Glutamatergic neuron (in vitro differentiated cells): ENCODE measurements at regions not wholly inside any gene's neighbourhood (a gene's known extent, or its start where the extent isn't known, plus 50 kb on each side); places are given as distances from the start of the nearest gene placed in this dataset.

Source experiments
- DNase-seq: peaks from one replicate; pipeline ENCODE4 v3.0.0; 2022
- H3K27ac Mint-ChIP-seq: one replicate; pipeline ENCODE4 v1.8.0; 2020; ENCODE audit warnings: mild to moderate bottlenecking, mixed read lengths, inconsistent platforms; ENCODE audit not compliant: unreplicated experiment
- H3K27me3 Mint-ChIP-seq: one replicate; pipeline ENCODE4 v1.8.0; 2020; ENCODE audit warnings: mild to moderate bottlenecking, moderate library complexity, mixed read lengths, inconsistent platforms; ENCODE audit not compliant: unreplicated experiment
- H3K36me3 Mint-ChIP-seq: one replicate; pipeline ENCODE4 v1.8.0; 2020; ENCODE audit warnings: mild to moderate bottlenecking, mixed read lengths, inconsistent platforms; ENCODE audit not compliant: unreplicated experiment
- H3K4me1 Mint-ChIP-seq: one replicate; pipeline ENCODE4 v1.8.0; 2020; ENCODE audit warnings: mild to moderate bottlenecking, low read depth, mixed read lengths, inconsistent platforms; ENCODE audit not compliant: unreplicated experiment
- H3K4me3 Mint-ChIP-seq: one replicate; pipeline ENCODE4 v1.8.0; 2020; ENCODE audit warnings: mild to moderate bottlenecking, mixed read lengths, inconsistent platforms; ENCODE audit not compliant: unreplicated experiment
- H3K9me3 Mint-ChIP-seq: one replicate; pipeline ENCODE4 v1.8.0; 2020; ENCODE audit warnings: mild to moderate bottlenecking, moderate library complexity, mixed read lengths, inconsistent platforms; ENCODE audit not compliant: unreplicated experiment
- CTCF ChIP-seq: fragments of 200-600 bp; sonication (generic); IDR thresholded peaks from one replicate; pipeline ENCODE4 v1.5.0; 2021; ENCODE audit not compliant: partially characterized antibody, unreplicated experiment

- no peak overlapping the region for H3K27ac Mint-ChIP-seq
- H3K4me3 Mint-ChIP-seq, result no peak overlapping the region
- no peak for TF ChIP-seq CTCF
- H3K9me3 Mint-ChIP-seq, result no peaks in the 10 kb centered on the region
- DNase-seq, result no peak
- no peaks in the 10 kb centered on the region for H3K4me1 Mint-ChIP-seq
- no peaks in the 10 kb centered on the region for H3K27me3 Mint-ChIP-seq
- no peaks in the 10 kb centered on the region for H3K36me3 Mint-ChIP-seq
Observed at GRCh38 chr2:225867071-225867470, 467.6 kb downstream of the NYAP2 start.

GRCh38 chr2:225865468-225865867 is 466.0 kb downstream of the NYAP2 start:
- Mint-ChIP-seq H3K9me3 (no peaks in the 10 kb centered on the region), H3K27ac (no peak overlapping the region), H3K36me3 (no peaks in the 10 kb centered on the region)

GRCh38 chr2:225864394-225864793 is 464.9 kb downstream of the NYAP2 start:
- Mint-ChIP-seq H3K4me1 (no peaks in the 10 kb centered on the region), H3K27me3 (no peaks in the 10 kb centered on the region), H3K36me3 (no peaks in the 10 kb centered on the region), H3K27ac (no peak overlapping the region), H3K4me3 (no peak overlapping the region), H3K9me3 (no peaks in the 10 kb centered on the region)
- TF ChIP-seq CTCF, result no peak
- no peak for DNase-seq

More at GRCh38 chr2:225865468-225865867, 466.0 kb downstream of the NYAP2 start:
- DNase-seq, result no peak
- Mint-ChIP-seq H3K4me3 (no peak overlapping the region), H3K27me3 (no peaks in the 10 kb centered on the region), H3K4me1 (no peaks in the 10 kb centered on the region)
- no peak for TF ChIP-seq CTCF

- no peaks in the 10 kb centered on the region for H3K27me3 Mint-ChIP-seq
- no peak for TF ChIP-seq CTCF
- DNase-seq, result no peak
- no peaks in the 10 kb centered on the region for H3K4me1 Mint-ChIP-seq
- no peak overlapping the region for H3K4me3 Mint-ChIP-seq
- no peak overlapping the region for H3K27ac Mint-ChIP-seq
- no peaks in the 10 kb centered on the region for H3K9me3 Mint-ChIP-seq
- no peaks in the 10 kb centered on the region for H3K36me3 Mint-ChIP-seq
Observed at GRCh38 chr2:225842939-225843338, 443.4 kb downstream of the NYAP2 start.

GRCh38 chr2:225841314-225841713 is 441.8 kb downstream of the NYAP2 start:
- no peaks in the 10 kb centered on the region for H3K36me3 Mint-ChIP-seq
- no peaks in the 10 kb centered on the region for H3K27me3 Mint-ChIP-seq
- H3K4me3 Mint-ChIP-seq, result no peak overlapping the region
- no peak for DNase-seq
- H3K9me3 Mint-ChIP-seq, result no peaks in the 10 kb centered on the region
- no peak for TF ChIP-seq CTCF
- no peaks in the 10 kb centered on the region for H3K4me1 Mint-ChIP-seq
- no peak overlapping the region for H3K27ac Mint-ChIP-seq
